Epithelial cell of esophagus (primary cell): ENCODE measurements at regions not wholly inside any gene's neighbourhood (a gene's known extent, or its start where the extent isn't known, plus 50 kb on each side); places are given as distances from the start of the nearest gene placed in this dataset.
"Not testable (repeated sequence)": the region's sequence is repeated elsewhere in the genome, so short reads cannot be mapped to it uniquely, and the experiment has no call there.

Experiments used
- DNase-seq: peaks from one replicate; pipeline ENCODE4 v3.0.0; 2010; ENCODE audit warnings: low read depth
- H3K4me3 ChIP-seq: 2 replicates; pipeline ENCODE4 v1.5.1; 2011; ENCODE audit warnings: mild to moderate bottlenecking, low read length, control low read depth
- CTCF ChIP-seq: IDR thresholded peaks from 2 replicates; pipeline ENCODE4 v1.5.1; 2011; ENCODE audit warnings: low read depth, mild to moderate bottlenecking, low read length, control low read depth, inconsistent platforms; ENCODE audit not compliant: insufficient read depth; ENCODE audit errors: missing control alignments

- H3K4me3 ChIP-seq, result no peak overlapping the region
- no peak for TF ChIP-seq CTCF
- no peak for DNase-seq
These were observed 161.6 kb upstream of the PRDX4 start for GRCh38 chrX:23505531-23506303.

DNA sequence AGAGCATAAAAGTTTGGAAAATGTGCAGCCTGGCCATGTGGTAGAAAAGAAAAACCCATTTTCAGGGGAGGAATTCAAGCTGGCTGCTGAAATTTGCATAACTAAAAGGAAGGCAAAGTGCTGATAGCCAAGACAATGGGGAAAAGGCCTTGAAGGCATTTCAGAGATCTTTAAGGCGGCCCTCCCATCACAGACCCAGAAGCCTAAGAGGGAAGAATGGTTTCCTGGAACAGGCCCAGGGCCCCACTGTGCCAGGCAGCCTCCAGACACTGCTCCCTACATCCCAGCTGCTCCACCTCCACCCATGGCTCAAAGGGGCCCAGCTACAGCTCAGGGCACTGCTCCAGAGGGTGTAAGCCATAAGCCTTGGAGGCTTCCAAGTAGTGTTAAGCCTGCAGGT, 158.0 kb upstream of the PRDX4 start:
- no peak overlapping the region for H3K4me3 ChIP-seq
- DNase-seq, result no peak
- no peak for TF ChIP-seq CTCF

DNA sequence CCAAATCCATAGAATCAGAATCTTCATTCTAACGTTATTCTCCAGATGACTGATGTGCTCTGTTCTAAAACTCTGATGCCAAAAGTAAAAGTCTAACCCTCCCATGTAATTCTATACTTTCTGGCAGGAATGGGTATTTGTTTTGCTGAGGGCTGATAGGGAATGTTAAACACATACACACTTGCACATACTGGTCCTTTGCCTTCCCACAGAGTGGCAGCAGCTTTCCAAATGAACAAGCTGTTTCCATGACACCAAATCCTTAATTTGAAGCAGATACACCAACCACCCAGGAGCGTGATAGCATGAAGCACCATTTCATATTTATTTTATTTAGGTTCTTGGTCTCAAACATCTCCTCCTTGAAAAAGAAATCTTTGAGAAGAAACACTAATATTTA, 155.5 kb upstream of the PRDX4 start:
- no peak for DNase-seq
- TF ChIP-seq CTCF, result no peak
- H3K4me3 ChIP-seq, result no peak overlapping the region

DNA sequence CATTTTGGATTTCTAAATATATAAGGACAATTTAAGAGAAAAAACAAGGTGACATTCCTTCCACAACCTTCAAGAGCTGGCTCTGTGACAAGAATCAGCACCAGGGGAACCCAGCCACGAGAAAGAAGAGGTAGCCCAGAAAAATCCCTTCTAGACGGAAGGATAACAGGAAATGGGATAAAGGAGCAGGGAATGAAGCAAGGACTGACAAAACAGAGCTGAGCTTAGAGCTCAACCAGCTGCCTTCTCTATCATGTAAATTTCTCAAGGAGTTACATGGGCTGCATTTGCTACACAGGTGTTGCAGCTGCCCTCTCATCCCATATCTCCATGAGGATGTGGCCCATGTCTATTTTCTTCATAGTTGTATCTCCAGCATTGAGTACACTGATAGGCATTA, 154.2 kb upstream of the PRDX4 start:
- no peak for DNase-seq
- no peak overlapping the region for H3K4me3 ChIP-seq
- no peak for TF ChIP-seq CTCF

DNA sequence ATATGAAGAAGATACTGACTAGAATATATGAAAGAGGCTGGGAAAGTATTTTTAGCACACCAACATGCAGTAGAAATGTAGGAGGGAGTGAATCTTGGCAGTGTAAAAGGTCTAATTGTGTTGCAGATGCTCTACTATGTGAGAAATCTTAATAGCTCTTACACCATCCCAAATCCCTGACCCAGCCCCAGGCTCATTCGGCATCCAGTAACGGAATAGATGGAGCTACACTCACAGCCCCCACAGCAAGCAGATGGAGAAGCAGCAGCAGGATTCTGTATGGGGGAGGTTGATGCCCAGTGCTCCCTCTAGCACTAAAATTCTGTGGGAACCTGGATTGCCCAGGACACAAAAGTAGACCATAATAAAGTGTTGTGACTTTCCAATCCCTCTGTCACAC, 153.2 kb upstream of the PRDX4 start:
- DNase-seq, result no peak
- no peak for TF ChIP-seq CTCF
- H3K4me3 ChIP-seq, result no peak overlapping the region

DNA sequence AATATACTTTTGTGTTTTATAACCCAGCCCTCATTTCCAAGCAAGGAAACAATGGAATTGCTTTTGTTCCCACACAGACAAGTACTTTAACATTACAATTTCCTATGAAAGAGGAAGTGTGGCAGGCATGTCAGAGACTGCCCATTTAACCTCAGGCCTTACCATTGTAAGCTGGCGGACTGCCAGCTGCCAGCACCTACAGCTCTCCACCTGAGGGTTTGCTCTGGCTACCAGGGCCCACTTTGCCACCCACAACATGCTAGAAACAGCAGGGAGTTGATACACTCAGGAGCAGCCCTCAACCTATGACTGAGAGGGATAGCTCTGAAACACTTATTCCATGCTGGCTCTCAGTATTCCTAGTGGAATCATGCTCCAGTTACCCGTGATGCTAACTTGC, 152.3 kb upstream of the PRDX4 start:
- TF ChIP-seq CTCF, result no peak
- DNase-seq, result peak; percentile 63
- no peak overlapping the region for H3K4me3 ChIP-seq

GRCh38 chrX:23523026-23523657, 144.2 kb upstream of the PRDX4 start:
- not testable (repeated sequence) for H3K4me3 ChIP-seq, DNase-seq
